ENCODE measurements at regions not wholly inside any gene's neighbourhood (a gene's known extent, or its start where the extent isn't known, plus 50 kb on each side); places are given as distances from the start of the nearest gene placed in this dataset.

GRCh38 chr6:159640322-159640721 is 52.7 kb downstream of the SOD2 start:
- TF ChIP-seq YY1 (IDR thresholded peaks at IDR 0.05; ENCODE audit: insufficient read depth, insufficient read length) = no peak
- TF ChIP-seq ZNF274 (IDR thresholded peaks at IDR 0.05; ENCODE audit: low read depth, low read length) = no peak

Data from NT2/D1 (cell line).